Fibroblast of mammary gland (primary cell): ENCODE measurements at regions not wholly inside any gene's neighbourhood (a gene's known extent, or its start where the extent isn't known, plus 50 kb on each side); places are given as distances from the start of the nearest gene placed in this dataset.

Experiments used
- DNase-seq: peaks from one replicate; pipeline ENCODE4 v3.0.0-alpha.2; 2010; ENCODE audit warnings: low read depth
- H3K4me3 ChIP-seq: 2 replicates; pipeline ENCODE4 v1.5.1; 2011; ENCODE audit warnings: low read depth, mild to moderate bottlenecking, low read length, moderate library complexity; ENCODE audit not compliant: control insufficient read depth
- TF ChIP-seq, protein P1 (sequence below): conservative IDR thresholded peaks from 2 replicates; pipeline ENCODE4 v1.5.1; 2011; ENCODE audit warnings: low read depth, low read length, inconsistent platforms; ENCODE audit not compliant: control insufficient read depth, insufficient read depth

GRCh38 chr5:58383448-58383847, 76.4 kb downstream of the PLK2 start:
- TF ChIP-seq, protein P1, sequence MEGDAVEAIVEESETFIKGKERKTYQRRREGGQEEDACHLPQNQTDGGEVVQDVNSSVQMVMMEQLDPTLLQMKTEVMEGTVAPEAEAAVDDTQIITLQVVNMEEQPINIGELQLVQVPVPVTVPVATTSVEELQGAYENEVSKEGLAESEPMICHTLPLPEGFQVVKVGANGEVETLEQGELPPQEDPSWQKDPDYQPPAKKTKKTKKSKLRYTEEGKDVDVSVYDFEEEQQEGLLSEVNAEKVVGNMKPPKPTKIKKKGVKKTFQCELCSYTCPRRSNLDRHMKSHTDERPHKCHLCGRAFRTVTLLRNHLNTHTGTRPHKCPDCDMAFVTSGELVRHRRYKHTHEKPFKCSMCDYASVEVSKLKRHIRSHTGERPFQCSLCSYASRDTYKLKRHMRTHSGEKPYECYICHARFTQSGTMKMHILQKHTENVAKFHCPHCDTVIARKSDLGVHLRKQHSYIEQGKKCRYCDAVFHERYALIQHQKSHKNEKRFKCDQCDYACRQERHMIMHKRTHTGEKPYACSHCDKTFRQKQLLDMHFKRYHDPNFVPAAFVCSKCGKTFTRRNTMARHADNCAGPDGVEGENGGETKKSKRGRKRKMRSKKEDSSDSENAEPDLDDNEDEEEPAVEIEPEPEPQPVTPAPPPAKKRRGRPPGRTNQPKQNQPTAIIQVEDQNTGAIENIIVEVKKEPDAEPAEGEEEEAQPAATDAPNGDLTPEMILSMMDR, result no peak
- DNase-seq, result no peak

GRCh38 chr5:58382131-58382534, 77.8 kb downstream of the PLK2 start:
- TF ChIP-seq, protein P1, result no peak
- H3K4me3 ChIP-seq, result no peak overlapping the region
- DNase-seq, result no peak

More at GRCh38 chr5:58383448-58383847, 76.4 kb downstream of the PLK2 start:
- no peak overlapping the region for H3K4me3 ChIP-seq

- no peak overlapping the region for H3K4me3 ChIP-seq
- TF ChIP-seq, protein P1, result no peak
- DNase-seq, result no peak
Measured at GRCh38 chr5:58381566-58381965, 78.3 kb downstream of the PLK2 start.

- DNase-seq, result no peak
- H3K4me3 ChIP-seq, result no peak overlapping the region
- TF ChIP-seq, protein P1, result no peak
Measured at GRCh38 chr5:58380655-58381054, 79.2 kb downstream of the PLK2 start.

- TF ChIP-seq, protein P1, result no peak
- H3K4me3 ChIP-seq, result no peak overlapping the region
- no peak for DNase-seq
Measured at GRCh38 chr5:58378613-58379390, 81.1 kb downstream of the PLK2 start.

DNA sequence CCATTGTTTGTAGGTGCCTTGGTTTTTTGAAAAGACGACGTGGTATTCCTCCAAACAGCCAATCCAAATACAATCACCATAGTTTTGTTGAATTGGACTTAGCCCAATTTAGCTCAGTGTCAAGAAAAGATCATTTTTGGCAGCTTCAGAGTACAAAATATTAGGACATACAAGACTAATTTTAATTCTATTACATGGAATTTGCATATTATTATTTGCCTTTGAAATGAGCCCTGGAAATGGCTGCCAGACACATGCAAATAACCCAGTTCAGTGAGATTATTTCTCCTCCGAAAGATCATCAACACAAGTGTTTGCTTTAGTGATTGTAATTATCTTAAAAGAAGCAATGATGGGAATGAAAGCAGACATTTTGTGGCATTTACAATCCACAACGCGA, 89.3 kb downstream of the PLK2 start:
- no peak for DNase-seq
- TF ChIP-seq, protein P1, result no peak
- no peak overlapping the region for H3K4me3 ChIP-seq

- H3K4me3 ChIP-seq, result no peak overlapping the region
- TF ChIP-seq, protein P1, result no peak
- DNase-seq, result no peak
Measured at GRCh38 chr5:58369513-58370190, 90.2 kb downstream of the PLK2 start.
